ENCODE measurements at regions not wholly inside any gene's neighbourhood (a gene's known extent, or its start where the extent isn't known, plus 50 kb on each side); places are given as distances from the start of the nearest gene placed in this dataset.

- H2AK5ac ChIP-seq (ENCODE audit: insufficient read length, low read length): no peak overlapping the region
- TF ChIP-seq CTCF (conservative IDR thresholded peaks at IDR 0.05): no peak
- no peaks in the 10 kb centered on the region for H3K4me1 Mint-ChIP-seq
- H3K4me2 ChIP-seq (ENCODE audit: insufficient read depth, insufficient read length, low read length): no peak overlapping the region
- no peaks in the 10 kb centered on the region for H3K79me2 ChIP-seq (ENCODE audit: insufficient read depth, low read length)
- no peak overlapping the region for H3T11ph ChIP-seq (ENCODE audit: low read length)
- H3K23me2 ChIP-seq (ENCODE audit: insufficient read length, low read depth, low read length, poor library complexity, severe bottlenecking): no peaks in the 10 kb centered on the region
- H4K20me1 ChIP-seq (ENCODE audit: control insufficient read depth, insufficient read depth, insufficient read length): no peaks in the 10 kb centered on the region
- no peak overlapping the region for H3K56ac ChIP-seq (ENCODE audit: insufficient read length, low read depth, low read length)
- H2BK5ac ChIP-seq (ENCODE audit: insufficient read length, low read length): no peak overlapping the region
- no peaks in the 10 kb centered on the region for H3K27me3 ChIP-seq (ENCODE audit: insufficient read depth, low read length)
- no peak overlapping the region for H3K14ac ChIP-seq (ENCODE audit: insufficient read depth, low read length)
- H3K27me3 Mint-ChIP-seq (ENCODE audit: low read depth): no peaks in the 10 kb centered on the region
- H2AFZ ChIP-seq (ENCODE audit: low read length): no peak overlapping the region
- H3K9me3 Mint-ChIP-seq: peaks cover 0 to 2% of the 10 kb centered on the region in 2 experiments; a peak in 1 of 5 replicates
- H3K23ac ChIP-seq (ENCODE audit: insufficient read length, low read depth, low read length): no peak overlapping the region
- no peaks in the 10 kb centered on the region for H3K79me1 ChIP-seq (ENCODE audit: insufficient read depth, low read depth, low read length, poor library complexity, severe bottlenecking)
- H3K27ac ChIP-seq (ENCODE audit: insufficient read length, low read depth, low read length): no peak overlapping the region
- H3K9me3 ChIP-seq (ENCODE audit: control insufficient read depth, low read depth, low read length): no peaks in the 10 kb centered on the region
- H2BK12ac ChIP-seq (ENCODE audit: insufficient read length, low read depth, low read length): no peak overlapping the region
- H3K18ac ChIP-seq (ENCODE audit: insufficient read length, low read depth, low read length): no peak overlapping the region
- H2BK20ac ChIP-seq (ENCODE audit: low read depth, low read length, poor library complexity, severe bottlenecking): no peak overlapping the region
- WGBS (ENCODE audit: extremely low coverage, insufficient read length, low lambda C conversion rate): no CpG with 5 or more reads among the region's 1 CpG
- no peak overlapping the region for H2BK15ac ChIP-seq (ENCODE audit: low read depth, low read length)
- H4K5ac ChIP-seq (ENCODE audit: insufficient read length, low read depth, low read length): no peak overlapping the region
- H3K4ac ChIP-seq (ENCODE audit: low read depth, low read length): no peak overlapping the region
- no peaks in the 10 kb centered on the region for H3K36me3 Mint-ChIP-seq (ENCODE audit: insufficient read depth in 1 of 3, low read depth in 3 of 3)
- DNase-seq: no peak
- H3K4me3 Mint-ChIP-seq: no peak overlapping the region
- H4K91ac ChIP-seq (ENCODE audit: insufficient read length, low read depth, low read length): no peak overlapping the region
- H4K8ac ChIP-seq (replicated peaks; ENCODE audit: insufficient read length, low read depth, low read length): no peak overlapping the region
- no peak overlapping the region for H3K9ac ChIP-seq (ENCODE audit: extremely low read depth, insufficient read length, low read length)
- no peak overlapping the region for H3K27ac Mint-ChIP-seq
- no peak overlapping the region for H2BK120ac ChIP-seq (ENCODE audit: low read depth, low read length, poor library complexity, severe bottlenecking)
- no peaks in the 10 kb centered on the region for H3K4me1 ChIP-seq (ENCODE audit: insufficient read depth, low read length)
Observed at GRCh38 chr11:39363571-39363970, 2095.9 kb downstream of the LRRC4C start.
